NT2/D1 (cell line): ENCODE measurements at regions not wholly inside any gene's neighbourhood (a gene's known extent, or its start where the extent isn't known, plus 50 kb on each side); places are given as distances from the start of the nearest gene placed in this dataset.

ENCODE experiments used
- DNase-seq: peaks from one replicate; pipeline ENCODE4 v3.0.0-alpha.2; 2011; ENCODE audit warnings: low read depth, low spot score
- H3K27me3 ChIP-seq: 2 replicates; pipeline ENCODE4 v1.6.0; 2011; ENCODE audit warnings: mild to moderate bottlenecking; ENCODE audit not compliant: insufficient read length, insufficient read depth
- H3K36me3 ChIP-seq: 2 replicates; pipeline ENCODE4 v1.6.1; 2011; ENCODE audit warnings: mild to moderate bottlenecking, low read length, mixed read lengths; ENCODE audit not compliant: insufficient read depth, insufficient read length
- H3K4me1 ChIP-seq: 2 replicates; pipeline ENCODE4 v1.5.1; 2011; ENCODE audit not compliant: insufficient read depth, insufficient read length
- H3K4me3 ChIP-seq: 2 replicates; pipeline ENCODE4 v1.5.1; 2011; ENCODE audit warnings: low read depth; ENCODE audit not compliant: insufficient read length
- H3K9ac ChIP-seq: 2 replicates; pipeline ENCODE4 v1.6.0; 2011; ENCODE audit warnings: low read depth; ENCODE audit not compliant: insufficient read length
- H3K9me3 ChIP-seq: 2 replicates; pipeline ENCODE4 v1.5.1; 2011; ENCODE audit warnings: mild to moderate bottlenecking, low read length; ENCODE audit not compliant: insufficient read depth
- SUZ12 ChIP-seq: IDR thresholded peaks from 2 replicates; pipeline ENCODE4 v1.6.1; 2011; ENCODE audit not compliant: insufficient read length, insufficient read depth; ENCODE audit errors: extremely low read depth
- YY1 ChIP-seq: IDR thresholded peaks from 2 replicates; pipeline ENCODE4 v1.6.1; 2011; ENCODE audit not compliant: insufficient read length, insufficient read depth
- ZNF274 ChIP-seq: IDR thresholded peaks from 2 replicates; pipeline ENCODE4 v1.6.1; 2011; ENCODE audit warnings: mild to moderate bottlenecking, low read depth, low read length

DNA sequence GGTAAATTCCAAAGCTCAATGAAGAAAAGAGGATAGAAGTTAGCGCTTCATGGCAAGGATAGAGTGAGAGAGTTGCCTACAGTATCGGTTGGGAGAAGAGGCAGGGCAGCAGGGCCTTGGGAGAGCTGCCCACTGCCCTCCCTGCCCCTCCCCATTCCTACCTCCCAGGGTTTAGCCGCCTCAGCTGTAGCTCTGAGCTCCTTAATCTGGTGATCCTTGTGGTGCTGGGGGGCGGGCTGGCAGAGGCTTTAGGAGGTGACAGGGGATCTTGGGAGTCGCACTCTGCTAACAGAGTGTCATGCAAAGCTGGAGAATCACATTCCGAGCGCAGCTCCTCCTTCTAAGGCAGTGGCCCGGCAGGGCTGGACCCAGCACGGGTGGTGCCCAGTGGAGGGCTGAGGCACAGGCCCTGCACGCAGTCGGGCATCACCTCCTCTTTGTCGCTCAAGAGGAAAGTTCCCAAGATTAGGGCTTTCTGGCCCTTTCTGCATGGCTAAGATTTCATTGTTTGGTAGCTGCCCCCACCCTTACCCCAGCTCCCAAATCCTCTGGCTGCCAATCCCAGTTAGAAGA is 57.1 kb upstream of the POLG start:
- Histone ChIP-seq H3K4me1 (peaks cover 19% of the 10 kb centered on the region), H3K36me3 (no peaks in the 10 kb centered on the region), H3K9ac (peak overlapping the region; percentile 1), H3K9me3 (no peaks in the 10 kb centered on the region), H3K4me3 (no peak overlapping the region), H3K27me3 (peaks cover 76% of the 10 kb centered on the region)
- TF ChIP-seq YY1 (no peak), ZNF274 (no peak), SUZ12 (no peak)
- DNase-seq: no peak

- Histone ChIP-seq H3K9me3 (no peaks in the 10 kb centered on the region), H3K36me3 (no peaks in the 10 kb centered on the region), H3K9ac (no peak overlapping the region), H3K4me1 (peaks cover 24% of the 10 kb centered on the region), H3K27me3 (peaks cover 62% of the 10 kb centered on the region), H3K4me3 (no peak overlapping the region)
- DNase-seq: no peak
- no peak for TF ChIP-seq ZNF274
- TF ChIP-seq YY1: no peak
- no peak for TF ChIP-seq SUZ12
Observed at GRCh38 chr15:89389841-89390603, 55.4 kb upstream of the POLG start.

GRCh38 chr15:89387140-89387903 is 52.7 kb upstream of the POLG start:
- DNase-seq: no peak
- Histone ChIP-seq H3K9ac (no peak overlapping the region), H3K4me1 (peaks cover 27% of the 10 kb centered on the region), H3K27me3 (peaks cover 47% of the 10 kb centered on the region), H3K9me3 (no peaks in the 10 kb centered on the region), H3K36me3 (no peaks in the 10 kb centered on the region), H3K4me3 (no peak overlapping the region)
- TF ChIP-seq YY1: no peak
- no peak for TF ChIP-seq ZNF274
- TF ChIP-seq SUZ12: no peak

GRCh38 chr15:89385596-89386331 is 51.1 kb upstream of the POLG start:
- no peaks in the 10 kb centered on the region for H3K9me3 ChIP-seq
- H3K4me1 ChIP-seq: peaks cover 27% of the 10 kb centered on the region
- no peak for DNase-seq
- peaks cover 49% of the 10 kb centered on the region for H3K27me3 ChIP-seq
- H3K4me3 ChIP-seq: no peak overlapping the region
- H3K36me3 ChIP-seq: no peaks in the 10 kb centered on the region
- no peak for TF ChIP-seq SUZ12
- no peak for TF ChIP-seq ZNF274
- TF ChIP-seq YY1: no peak
- no peak overlapping the region for H3K9ac ChIP-seq
